NCI-H774 (cell line): ENCODE measurements at regions not wholly inside any gene's neighbourhood (a gene's known extent, or its start where the extent isn't known, plus 50 kb on each side); places are given as distances from the start of the nearest gene placed in this dataset.

Experiments
- DNase-seq: peaks from one replicate; lab custom pipeline; 2025; lab: John Stamatoyannopoulos, UW

DNA sequence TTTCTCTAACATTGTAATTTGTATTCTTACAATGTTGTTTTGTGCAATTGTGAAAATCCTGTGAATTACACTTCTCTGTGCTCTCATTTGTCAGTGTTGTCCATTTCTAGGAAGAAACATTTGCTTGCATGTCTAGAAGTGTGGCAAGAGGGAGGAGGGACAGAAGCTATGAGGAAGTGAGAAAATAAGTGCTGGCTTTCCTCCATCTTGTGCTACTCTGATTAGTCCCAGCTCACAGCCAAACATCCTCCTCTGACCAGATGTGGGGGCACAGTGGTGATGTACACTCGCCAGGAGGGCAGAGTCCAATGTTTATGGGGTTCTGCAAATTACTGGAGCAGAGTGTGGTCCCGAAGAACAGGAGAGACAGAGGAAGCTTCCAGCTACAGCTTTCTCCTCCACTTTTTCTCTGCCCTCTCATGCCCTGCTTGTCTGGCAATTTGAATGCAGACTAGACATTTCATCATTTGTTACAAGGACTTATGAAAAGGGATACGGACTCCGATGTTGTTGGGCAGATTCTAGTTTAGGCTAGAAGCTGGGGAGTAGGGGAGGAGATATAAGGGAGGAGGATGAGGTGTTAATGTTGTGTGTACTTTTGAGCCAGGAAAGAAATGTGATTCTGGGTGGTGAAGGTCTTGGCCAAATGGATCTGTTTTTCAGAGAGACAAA is 131.0 kb upstream of the C1GALT1 start:
- DNase-seq = no peak

- no peak for DNase-seq
Measured at GRCh38 chr7:7054252-7054830, 128.0 kb upstream of the C1GALT1 start.

DNA sequence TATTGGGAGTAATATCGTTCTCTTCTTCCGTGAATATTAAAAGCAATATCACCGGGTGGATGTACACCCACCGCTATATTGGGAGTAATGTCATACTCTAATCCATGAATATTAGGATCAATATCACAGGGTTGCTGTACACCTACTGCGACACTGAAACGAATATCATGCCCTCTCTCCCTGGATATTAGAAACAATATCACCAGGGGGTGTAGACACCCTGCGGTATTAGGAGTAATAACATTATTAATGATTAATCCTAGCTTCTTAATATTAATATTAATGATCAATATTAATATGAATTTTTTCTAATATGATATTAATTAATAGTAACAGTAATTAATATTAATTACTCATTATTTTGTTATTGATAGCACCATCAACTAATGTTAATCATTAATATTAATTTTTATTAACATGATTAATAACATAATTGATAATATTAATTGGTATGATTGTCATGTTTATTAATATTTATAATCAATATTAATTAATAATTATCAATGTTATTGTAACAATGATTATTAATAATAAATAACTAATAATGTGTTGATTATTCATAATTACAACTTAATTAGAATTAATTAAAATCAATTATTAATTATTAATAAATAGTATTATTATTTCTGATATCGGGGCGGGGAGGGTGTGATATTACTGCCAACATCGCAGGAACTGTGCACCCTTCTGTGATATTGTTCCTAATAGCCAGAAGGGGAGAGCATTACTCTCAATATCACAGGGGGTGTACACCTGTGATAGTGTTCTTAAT is 121.3 kb upstream of the C1GALT1 start:
- no peak for DNase-seq

DNA sequence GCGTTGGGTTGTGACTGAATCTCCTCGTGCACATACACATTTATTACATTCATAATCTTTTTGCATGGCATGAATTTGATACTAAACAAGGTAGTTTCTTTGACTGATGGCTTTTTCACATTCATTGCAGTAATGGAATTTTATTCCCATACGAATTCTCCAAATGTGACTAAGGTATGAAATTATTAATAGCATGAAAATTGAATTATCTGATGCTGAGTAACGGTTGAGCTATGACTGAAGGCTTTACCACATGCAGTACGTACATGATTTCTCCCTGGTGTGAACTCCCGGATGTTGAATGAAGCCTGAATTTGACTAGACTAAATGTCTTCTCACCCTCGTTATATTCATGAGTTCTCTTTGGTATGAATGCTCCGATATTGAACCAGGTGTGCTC is 104.4 kb upstream of the C1GALT1 start:
- no peak for DNase-seq

GRCh38 chr7:7080802-7081201 is 101.5 kb upstream of the C1GALT1 start:
- no peak for DNase-seq

DNA sequence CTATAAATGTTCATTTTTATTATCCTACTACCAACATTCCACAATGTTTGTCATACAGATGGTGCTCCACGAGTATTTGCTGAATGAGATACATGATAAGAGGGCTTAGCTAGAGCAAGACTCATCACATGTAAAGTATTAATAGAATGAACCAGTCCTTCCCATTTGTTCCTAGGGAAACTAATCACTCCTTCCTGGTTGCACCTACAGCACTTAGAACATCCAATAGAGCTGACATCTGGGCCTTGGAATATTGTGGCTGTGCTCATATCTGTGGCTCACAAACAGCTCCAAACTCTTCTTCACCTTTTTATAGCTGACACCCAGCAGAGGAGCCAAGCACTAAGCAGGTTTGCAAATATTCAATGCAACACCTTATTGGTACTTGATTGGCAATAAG is 91.9 kb upstream of the C1GALT1 start:
- no peak for DNase-seq

DNA sequence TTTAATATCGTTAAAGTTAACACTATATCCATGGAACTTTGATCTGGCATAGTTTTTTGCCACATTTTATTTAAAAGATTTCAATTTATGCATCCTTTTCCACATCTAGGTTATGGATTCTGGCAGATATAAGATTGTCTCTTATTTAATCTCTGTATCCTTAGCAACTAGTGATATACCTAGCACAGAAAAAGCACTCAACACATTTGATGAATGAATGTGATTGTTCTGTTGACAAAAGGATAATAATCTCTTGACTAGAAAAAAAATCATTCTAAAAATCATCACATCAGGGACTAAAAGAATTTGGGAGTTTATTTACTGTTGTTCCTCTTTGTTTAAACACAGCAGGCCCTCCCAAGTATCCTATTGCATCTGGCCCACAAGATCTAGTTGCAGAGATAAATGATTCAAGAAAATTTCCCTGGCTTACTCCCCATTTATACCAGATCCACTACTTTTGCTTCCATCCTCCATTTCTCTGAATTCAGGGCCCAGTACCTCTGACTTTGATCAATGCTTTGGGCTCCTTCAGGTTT is 84.0 kb upstream of the C1GALT1 start:
- no peak for DNase-seq

- no peak for DNase-seq
Measured at GRCh38 chr7:7099584-7100014, 82.7 kb upstream of the C1GALT1 start.

DNA sequence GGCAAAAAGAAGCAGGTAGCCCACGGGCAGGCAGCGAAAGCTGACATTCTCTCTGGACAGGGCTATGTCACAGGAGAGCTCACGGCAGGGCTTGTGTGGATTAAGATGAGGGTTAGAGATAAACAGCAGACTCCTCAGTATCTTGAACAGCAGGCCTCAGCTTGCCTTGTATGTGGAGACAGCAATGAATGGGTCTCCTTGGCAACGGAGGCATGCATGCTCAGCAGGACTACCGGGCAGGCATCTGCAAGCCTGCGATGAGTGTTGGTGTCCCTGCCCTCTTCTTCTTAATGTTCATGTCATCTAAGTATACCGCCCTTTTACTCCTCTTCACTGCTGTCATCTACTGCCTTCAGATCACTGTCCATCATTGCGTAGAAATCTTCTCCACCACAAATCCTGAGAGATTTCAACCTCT is 81.9 kb upstream of the C1GALT1 start:
- DNase-seq = no peak

GRCh38 chr7:7102906-7103305 is 79.4 kb upstream of the C1GALT1 start:
- no peak for DNase-seq

GRCh38 chr7:7103343-7104313 is 78.7 kb upstream of the C1GALT1 start:
- DNase-seq = peak; percentile 58

DNA sequence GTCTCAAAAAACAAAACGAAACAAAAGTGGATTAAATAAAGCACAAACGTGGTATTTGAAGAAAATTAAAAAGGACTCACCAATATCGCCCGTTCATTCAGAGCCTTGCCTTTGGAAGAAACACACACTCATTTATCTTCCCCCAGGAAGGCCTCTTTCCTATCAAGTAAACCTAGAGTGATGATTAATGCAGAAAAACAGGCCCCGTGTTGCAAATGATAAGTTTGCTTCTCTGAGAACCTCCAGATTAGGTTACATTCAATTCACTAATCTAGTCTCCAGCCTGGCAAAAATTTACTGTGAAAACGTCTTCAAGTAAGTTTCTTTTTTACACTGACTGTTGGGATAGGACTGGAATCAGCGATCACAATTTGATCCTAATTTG is 78.0 kb upstream of the C1GALT1 start:
- DNase-seq = no peak

GRCh38 chr7:7104971-7105370 is 77.4 kb upstream of the C1GALT1 start:
- DNase-seq = no peak

GRCh38 chr7:7105800-7106582 is 76.4 kb upstream of the C1GALT1 start:
- no peak for DNase-seq

DNA sequence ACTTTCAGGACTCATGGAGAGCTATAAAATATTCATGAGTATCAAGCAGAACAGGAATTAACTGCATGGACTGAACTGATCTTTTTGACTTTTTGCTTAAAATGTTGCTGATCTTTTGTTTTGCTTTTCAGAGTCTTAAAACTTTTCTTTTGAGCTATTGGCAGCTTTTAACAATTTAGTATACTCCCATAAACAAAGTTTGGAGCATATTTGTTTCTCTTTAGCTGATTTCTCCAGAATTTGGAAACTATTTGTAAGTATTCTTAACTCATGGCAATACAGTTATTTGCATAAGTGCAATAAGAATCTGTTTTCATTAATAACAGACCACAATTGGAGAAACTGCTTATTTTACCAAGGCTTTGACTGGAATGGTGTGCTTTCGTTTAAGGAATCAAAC is 73.4 kb upstream of the C1GALT1 start:
- DNase-seq = no peak

DNA sequence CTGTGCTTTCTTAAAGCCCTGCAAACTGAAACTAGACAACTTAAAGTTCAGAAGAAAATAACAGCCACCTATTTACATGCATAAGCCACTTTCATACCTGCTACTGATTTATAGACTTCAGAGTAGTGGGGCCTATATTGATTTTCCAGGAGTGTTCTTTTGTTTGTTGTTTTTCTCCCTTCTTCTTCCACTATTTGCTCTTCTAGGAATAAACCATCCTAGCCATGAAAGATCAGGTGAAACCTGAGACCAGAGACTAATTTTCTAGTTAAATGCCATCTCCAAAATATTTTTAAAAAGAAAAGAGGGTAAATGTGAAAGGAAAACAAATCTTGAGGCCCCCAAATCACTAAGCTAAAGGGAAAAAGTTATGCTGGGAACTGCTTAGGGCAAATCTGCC is 72.4 kb upstream of the C1GALT1 start:
- DNase-seq = no peak

DNA sequence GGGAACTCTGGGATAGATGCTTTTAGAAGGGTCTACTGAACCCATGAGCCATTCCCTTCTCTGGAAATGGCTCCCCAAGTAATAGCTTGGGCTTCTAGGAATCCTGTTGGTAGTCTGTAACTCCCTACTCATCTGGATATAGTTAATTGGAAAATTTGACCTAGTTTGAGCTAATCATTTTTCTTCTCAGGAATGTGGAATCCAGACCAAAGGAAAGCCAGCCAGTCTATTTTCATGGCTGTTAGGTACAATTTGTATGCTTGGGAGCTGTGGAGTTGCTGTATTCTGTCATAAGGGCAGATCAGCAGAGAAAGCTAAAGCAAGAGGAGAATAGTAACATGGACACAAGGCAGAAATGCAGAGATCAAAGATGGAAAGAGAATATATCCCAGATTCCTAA is 71.6 kb upstream of the C1GALT1 start:
- no peak for DNase-seq

GRCh38 chr7:7112868-7113267 is 69.5 kb upstream of the C1GALT1 start:
- DNase-seq = no peak

DNA sequence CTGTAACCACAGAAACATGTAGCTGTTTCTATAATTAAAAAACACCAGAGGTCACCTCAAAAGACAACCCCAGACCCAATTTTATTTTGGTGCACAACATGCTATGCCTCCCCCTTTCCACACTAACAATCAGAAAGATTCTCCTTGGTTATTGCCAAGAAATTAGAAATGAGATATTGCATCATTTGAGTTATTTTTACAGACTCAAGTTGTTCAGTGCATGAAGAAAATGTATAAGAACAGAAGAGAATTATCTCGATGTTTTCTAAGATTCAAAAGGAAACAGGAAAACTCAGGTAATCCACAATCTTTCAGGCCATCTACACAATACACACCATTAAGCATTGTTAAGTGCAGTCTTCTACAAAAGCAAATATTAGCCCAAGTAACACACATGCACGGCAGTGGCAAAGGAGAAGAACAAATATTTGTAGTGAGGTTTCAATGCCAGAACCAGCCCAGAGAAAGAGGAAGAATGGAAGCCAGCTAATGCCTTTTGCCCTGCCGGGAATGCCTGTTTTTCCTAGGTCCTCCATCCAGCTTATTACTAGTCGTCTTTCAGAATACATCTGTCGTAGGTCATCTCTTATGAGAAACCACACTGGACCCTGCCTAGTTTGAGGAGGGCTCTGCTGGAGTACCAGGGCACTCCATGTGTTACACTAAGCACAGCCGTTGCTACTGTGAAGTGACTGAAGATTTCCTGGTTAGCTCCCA is 67.6 kb upstream of the C1GALT1 start:
- DNase-seq = peak; percentile 87

- no peak for DNase-seq
Measured at GRCh38 chr7:7117935-7118586, 64.3 kb upstream of the C1GALT1 start.
